IMR-90 (cell line): ENCODE measurements at regions not wholly inside any gene's neighbourhood (a gene's known extent, or its start where the extent isn't known, plus 50 kb on each side); places are given as distances from the start of the nearest gene placed in this dataset.

Experiments
- ATAC-seq: fragments of 200-7000 bp; cut with Tn5 transposase; 2 replicates; pipeline ENCODE4 v1.9.1; 2020; ENCODE audit warnings: low read depth, mild to moderate bottlenecking, moderate library complexity
- BruUV-seq: library from RNA; stranded (reverse); fragments of 400-500 nt; replicated peaks from 2 replicates; lab custom pipeline; 2021; lab: Mats Ljungman, UMichigan
- CTCF ChIA-PET: fragments of 300-600 bp; formaldehyde crosslinking; extraction: SDS; loops from one replicate; lab custom pipeline; 2021; ENCODE audit warnings: antibody characterized with exemption; lab: Yijun Ruan, JAX
- POLR2A ChIA-PET: fragments of 300-600 bp; sonication (Branson Sonifier 250); formaldehyde crosslinking; loops from one replicate; lab custom pipeline; 2022; ENCODE audit warnings: antibody characterized with exemption; ENCODE audit not compliant: unreplicated experiment; lab: Charles Lee
- DNase-seq: peaks from one replicate; pipeline ENCODE4 v3.0.0; 2013
- H2AFZ ChIP-seq: replicated peaks from 2 replicates; pipeline ENCODE3; 2013; ENCODE audit warnings: low read length, mild to moderate bottlenecking; ENCODE audit not compliant: poor library complexity
- H2AK5ac ChIP-seq: 2 replicates; pipeline ENCODE4 v1.6.1; 2013; ENCODE audit warnings: low read depth, low read length, inconsistent platforms
- H2AK9ac ChIP-seq: replicated peaks from 2 replicates; pipeline ENCODE3; 2013; ENCODE audit warnings: mild to moderate bottlenecking, low read depth, low read length, moderate library complexity; ENCODE audit not compliant: poor library complexity
- H2BK120ac ChIP-seq: 2 replicates; pipeline ENCODE4 v1.6.1; 2013; ENCODE audit warnings: low read depth, low read length, inconsistent platforms
- H2BK15ac ChIP-seq: 3 replicates; pipeline ENCODE4 v1.6.1; 2013; ENCODE audit warnings: low read depth, low read length, inconsistent platforms
- H2BK20ac ChIP-seq: 2 replicates; pipeline ENCODE4 v1.6.1; 2013; ENCODE audit warnings: low read depth, mild to moderate bottlenecking, inconsistent platforms, low read length, moderate library complexity
- H2BK5ac ChIP-seq: 2 replicates; pipeline ENCODE4 v1.6.1; 2013; ENCODE audit warnings: mild to moderate bottlenecking, low read depth, low read length, inconsistent platforms; ENCODE audit not compliant: poor library complexity, severe bottlenecking
- H3K14ac ChIP-seq: replicated peaks from 2 replicates; pipeline ENCODE4 v1.6.1; 2013; ENCODE audit warnings: low read depth, low read length, inconsistent platforms
- H3K18ac ChIP-seq: 2 replicates; pipeline ENCODE4 v1.6.1; 2013; ENCODE audit warnings: low read depth, low read length, control low read depth
- H3K23ac ChIP-seq: 2 replicates; pipeline ENCODE4 v1.6.1; 2013; ENCODE audit warnings: low read depth, low read length, inconsistent platforms
- H3K27ac ChIP-seq: 2 replicates; pipeline ENCODE4 v1.5.1; 2013; ENCODE audit warnings: mild to moderate bottlenecking, control low read depth, low read length; ENCODE audit not compliant: insufficient read depth
- H3K27me3 ChIP-seq: 2 replicates; pipeline ENCODE4 v1.6.1; 2013; ENCODE audit warnings: low read length; ENCODE audit not compliant: control insufficient read depth, insufficient read depth
- H3K36me3 ChIP-seq: 2 replicates; pipeline ENCODE4 v1.6.1; 2013; ENCODE audit warnings: low read length, mixed read lengths; ENCODE audit not compliant: control insufficient read depth, insufficient read depth
- H3K4ac ChIP-seq: 2 replicates; pipeline ENCODE4 v1.6.1; 2013; ENCODE audit warnings: low read depth, low read length, inconsistent platforms
- H3K4me1 ChIP-seq: 2 replicates; pipeline ENCODE4 v1.6.1; 2013; ENCODE audit warnings: low read length, mixed read lengths; ENCODE audit not compliant: control insufficient read depth, insufficient read depth
- H3K4me2 ChIP-seq: 2 replicates; pipeline ENCODE4 v1.6.1; 2013; ENCODE audit warnings: low read depth, mild to moderate bottlenecking, control low read depth, low read length, moderate library complexity
- H3K4me3 ChIP-seq: 2 replicates; pipeline ENCODE4 v1.5.1; 2013; ENCODE audit warnings: low read depth, mild to moderate bottlenecking, control low read depth, low read length, moderate library complexity; ENCODE audit not compliant: insufficient read depth
- H3K56ac ChIP-seq: 2 replicates; pipeline ENCODE4 v1.6.1; 2013; ENCODE audit warnings: low read length, inconsistent platforms; ENCODE audit not compliant: insufficient read depth; ENCODE audit errors: extremely low read depth
- H3K79me1 ChIP-seq, 2 experiments: 2 replicates each; pipeline ENCODE4 v1.6.1; 2013; ENCODE audit warnings: low read length in 2 of 2, inconsistent platforms in 1 of 2, low read depth in 1 of 2
- H3K9ac ChIP-seq: 2 replicates; pipeline ENCODE4 v1.6.1; 2013; ENCODE audit warnings: low read depth, low read length, control low read depth
- H3K9me1 ChIP-seq: 2 replicates; pipeline ENCODE4 v1.6.1; 2013; ENCODE audit warnings: low read length, inconsistent platforms; ENCODE audit not compliant: insufficient read depth
- H3K9me3 ChIP-seq: 2 replicates; pipeline ENCODE4 v1.6.1; 2013; ENCODE audit warnings: low read length; ENCODE audit not compliant: control insufficient read depth, insufficient read depth
- H4K20me1 ChIP-seq: 2 replicates; pipeline ENCODE4 v1.6.1; 2013; ENCODE audit warnings: low read length, inconsistent platforms; ENCODE audit not compliant: insufficient read depth
- H4K5ac ChIP-seq: 2 replicates; pipeline ENCODE4 v1.6.1; 2013; ENCODE audit warnings: mild to moderate bottlenecking, low read depth, low read length, control low read depth
- H4K8ac ChIP-seq, 2 experiments: 2 replicates each; pipeline ENCODE4 v1.6.1; 2013; ENCODE audit warnings: low read depth in 2 of 2, low read length in 2 of 2, control low read depth in 1 of 2, inconsistent platforms in 1 of 2
- H4K91ac ChIP-seq: 2 replicates; pipeline ENCODE4 v1.6.1; 2013; ENCODE audit warnings: low read depth, low read length, inconsistent platforms; ENCODE audit not compliant: insufficient read depth
- BHLHE40 ChIP-seq: fragments of 150-350 bp; IDR thresholded peaks from 2 replicates; pipeline ENCODE4 v1.6.1; 2016; ENCODE audit warnings: mild to moderate bottlenecking, low read depth, low read length
- CEBPB ChIP-seq: IDR thresholded peaks from 2 replicates; pipeline ENCODE4 v1.6.1; 2012; ENCODE audit warnings: low read depth, low read length, improper control_type of control experiment
- CHD1 ChIP-seq: IDR thresholded peaks from 2 replicates; pipeline ENCODE4 v1.6.1; 2012; ENCODE audit warnings: low read depth, low read length, improper control_type of control experiment
- CTCF ChIP-seq: conservative IDR thresholded peaks from 2 replicates; pipeline ENCODE4 v1.5.1; 2012; ENCODE audit warnings: mild to moderate bottlenecking, low read depth, low read length, improper control_type of control experiment
- ELK1 ChIP-seq: fragments of 150-350 bp; IDR thresholded peaks from 2 replicates; pipeline ENCODE4 v1.6.1; 2016; ENCODE audit warnings: low read depth, mild to moderate bottlenecking, low read length, moderate library complexity, borderline replicate concordance
- FOS ChIP-seq: fragments of 150-350 bp; IDR thresholded peaks from 2 replicates; pipeline ENCODE4 v1.6.1; 2016; ENCODE audit warnings: low read depth, low read length
- MAFK ChIP-seq: IDR thresholded peaks from 2 replicates; pipeline ENCODE4 v1.6.1; 2012; ENCODE audit warnings: low read depth, low read length, improper control_type of control experiment
- MAZ ChIP-seq: IDR thresholded peaks from 2 replicates; pipeline ENCODE4 v1.6.1; 2012; ENCODE audit warnings: low read depth, mild to moderate bottlenecking, low read length, improper control_type of control experiment, moderate library complexity, borderline replicate concordance
- MXI1 ChIP-seq: IDR thresholded peaks from 2 replicates; pipeline ENCODE4 v1.6.1; 2012; ENCODE audit warnings: low read depth, mild to moderate bottlenecking, low read length, moderate library complexity, borderline replicate concordance
- NFE2L2 ChIP-seq: fragments of 150-350 bp; IDR thresholded peaks from 2 replicates; pipeline ENCODE4 v1.6.1; 2016; ENCODE audit warnings: low read depth, mild to moderate bottlenecking, low read length
- POLR2A ChIP-seq: IDR thresholded peaks from 2 replicates; pipeline ENCODE4 v1.6.1; 2012; ENCODE audit warnings: mild to moderate bottlenecking, low read depth, low read length
- RAD21 ChIP-seq: IDR thresholded peaks from 2 replicates; pipeline ENCODE4 v1.6.1; 2012; ENCODE audit warnings: low read length, improper control_type of control experiment
- RCOR1 ChIP-seq: IDR thresholded peaks from 2 replicates; pipeline ENCODE4 v1.6.1; 2012; ENCODE audit warnings: mild to moderate bottlenecking, low read length, improper control_type of control experiment; ENCODE audit not compliant: insufficient replicate concordance
- RFX5 ChIP-seq: IDR thresholded peaks from 2 replicates; pipeline ENCODE4 v1.8.0; 2012; ENCODE audit warnings: low read depth, mild to moderate bottlenecking, low read length, moderate library complexity
- SMC3 ChIP-seq: fragments of 150-350 bp; IDR thresholded peaks from 2 replicates; pipeline ENCODE4 v1.6.1; 2016; ENCODE audit warnings: low read depth, mild to moderate bottlenecking, antibody characterized with exemption, low read length, moderate library complexity
- USF2 ChIP-seq: fragments of 150-350 bp; IDR thresholded peaks from 2 replicates; pipeline ENCODE4 v1.6.1; 2017; ENCODE audit warnings: mild to moderate bottlenecking, antibody characterized with exemption, low read length, low read depth
- WGBS, 2 experiments: methylation state at CpG; one replicate each; pipeline versions ENCODE4 v1.1.5 to v1.1.7; 2013; ENCODE audit warnings: missing lambda C conversion rate in 2 of 2; ENCODE audit not compliant: insufficient read length in 1 of 2; ENCODE audit errors: extremely low coverage in 2 of 2; 5-methylcytosine and 5-hydroxymethylcytosine counted together
- dilution Hi-C: fragments of 300-500 bp; cut with HindIII; formaldehyde crosslinking; loops from one replicate; pipeline ENCODE4 v1.14.3; 2018; ENCODE audit warnings: low sequenced_read_pairs; ENCODE audit not compliant: unreplicated experiment
- in situ Hi-C: fragments of 300-500 bp; cut with MboI; formaldehyde crosslinking; loops from 3 replicates; pipeline ENCODE4 v1.14.3; 2019; ENCODE audit warnings: low sequenced_read_pairs, inconsistent platforms, mixed read lengths
- intact Hi-C: fragments of 100-400 bp; cut with micrococcal nuclease; formaldehyde crosslinking; loops from 2 replicates; pipeline ENCODE4 v1.10.0; 2022

- H3K36me3 ChIP-seq = no peaks in the 10 kb centered on the region
- H3K9me1 ChIP-seq = no peaks in the 10 kb centered on the region
- no peak overlapping the region for H3K4me3 ChIP-seq
- no peak overlapping the region for H2BK20ac ChIP-seq
- dilution Hi-C loops = no loop called here
- H3K9me3 ChIP-seq = peaks cover 2% of the 10 kb centered on the region; the same call in 1 of the 2 replicates
- BruUV-seq = no TSS peak
- H3K27me3 ChIP-seq = no peaks in the 10 kb centered on the region
- H3K4me2 ChIP-seq = no peak overlapping the region
- H3K14ac ChIP-seq = no peak overlapping the region
- H2BK120ac ChIP-seq = no peak overlapping the region
- WGBS, 2 experiments = no CpG with 5 or more reads among the region's 1 CpG
- H3K18ac ChIP-seq = no peak overlapping the region
- H4K5ac ChIP-seq = no peak overlapping the region
- H3K56ac ChIP-seq = no peak overlapping the region
- H3K4me1 ChIP-seq = no peaks in the 10 kb centered on the region
- H2BK15ac ChIP-seq = no peak overlapping the region
- H2BK5ac ChIP-seq = no peak overlapping the region
- no peaks in the 10 kb centered on the region for H3K79me1 ChIP-seq
- no peaks in the 10 kb centered on the region for H4K20me1 ChIP-seq
- H3K23ac ChIP-seq = no peak overlapping the region
- no peak overlapping the region for H4K91ac ChIP-seq
- no peak overlapping the region for H3K4ac ChIP-seq
- in situ Hi-C loops = no loop called here
- H2AK5ac ChIP-seq = no peak overlapping the region
- no peak overlapping the region for H2AFZ ChIP-seq
- no peak overlapping the region for H4K8ac ChIP-seq
- H2AK9ac ChIP-seq = no peak overlapping the region
- POLR2A ChIA-PET = no interaction called here
- H3K9ac ChIP-seq = no peak overlapping the region
- CTCF ChIA-PET = no interaction called here
- intact Hi-C loops = no loop called here
- ATAC-seq = no peak
- no peak for DNase-seq
- TF ChIP-seq SMC3 = no peak
- TF ChIP-seq BHLHE40 = no peak
- no peak for TF ChIP-seq CTCF
- TF ChIP-seq RFX5 = no peak
- TF ChIP-seq NFE2L2 = no peak
- no peak for TF ChIP-seq USF2
- no peak for TF ChIP-seq FOS
- no peak for TF ChIP-seq RAD21
- TF ChIP-seq POLR2A = no peak
- no peak for TF ChIP-seq CHD1
- no peak for TF ChIP-seq CEBPB
- no peak for TF ChIP-seq MAFK
- no peak for TF ChIP-seq MAZ
- no peak for TF ChIP-seq ELK1
- no peak for TF ChIP-seq RCOR1
- no peak for TF ChIP-seq MXI1
- no peak overlapping the region for H3K27ac ChIP-seq
Observed at GRCh38 chr3:161556941-161557340, 60.3 kb downstream of the OTOL1 start.
